B cell (primary cell): ENCODE measurements at regions not wholly inside any gene's neighbourhood (a gene's known extent, or its start where the extent isn't known, plus 50 kb on each side); places are given as distances from the start of the nearest gene placed in this dataset.

Experiments used
- ATAC-seq: fragments of 200-7000 bp; cut with Tn5 transposase; one replicate; pipeline ENCODE4 v1.10.0; 2021; ENCODE audit warnings: low read depth, mild to moderate bottlenecking, moderate number of reproducible peaks, moderate library complexity
- CTCF ChIA-PET: fragments of 350-600 bp; sonication (Branson Sonifier 250); formaldehyde crosslinking; loops from one replicate; lab custom pipeline; 2021; ENCODE audit warnings: antibody characterized with exemption, inconsistent platforms; lab: Charles Lee
- POLR2A ChIA-PET: fragments of 350-600 bp; sonication (Branson Sonifier 250); formaldehyde crosslinking; loops from one replicate; lab custom pipeline; 2021; ENCODE audit warnings: antibody characterized with exemption; lab: Charles Lee
- DNase-seq: peaks from one replicate; pipeline ENCODE4 v3.0.0; 2013
- H2AFZ ChIP-seq: 2 replicates; pipeline ENCODE4 v1.6.1; 2012; ENCODE audit warnings: mild to moderate bottlenecking, low read depth, low read length; ENCODE audit not compliant: insufficient read depth, poor library complexity, severe bottlenecking
- H3K27ac ChIP-seq, 2 donors: 1 replicate in 1 of 2; 2 replicates in 1 of 2; pipeline ENCODE4 v1.5.1; 2012 to 2013; ENCODE audit warnings: low read length in 2 of 2, mild to moderate bottlenecking in 2 of 2, moderate library complexity in 1 of 2
- H3K27me3 ChIP-seq, 4 experiments: fragments of 200-600 bp in 1 of 4; sonication (generic) in 1 of 4; replicated peaks in 1 of 4; 1 replicate in 2 of 4; 2 replicates in 2 of 4; pipeline versions ENCODE4 v1.6.1 to v1.7.0; 2013 to 2016; ENCODE audit warnings: low read length in 3 of 4, mild to moderate bottlenecking in 2 of 4, mixed read lengths in 1 of 4, moderate library complexity in 1 of 4; ENCODE audit not compliant: insufficient read depth in 4 of 4, control insufficient read depth in 3 of 4; ENCODE audit errors: control extremely low read depth in 1 of 4
- H3K36me3 ChIP-seq, 2 experiments: replicated peaks in 1 of 2; 1 replicate in 1 of 2; 2 replicates in 1 of 2; pipeline versions ENCODE4 v1.6.1 to v1.7.1; 2013; ENCODE audit warnings: low read length in 1 of 2; ENCODE audit not compliant: insufficient read depth in 2 of 2, control insufficient read depth in 1 of 2; ENCODE audit errors: control extremely low read depth in 1 of 2, extremely low read depth in 1 of 2
- H3K4me1 ChIP-seq, 2 donors: fragments of 200-600 bp in 1 of 2; sonication (generic) in 1 of 2; 1 replicate in 1 of 2; 2 replicates in 1 of 2; pipeline versions ENCODE4 v1.5.1 to v1.6.1; 2013 to 2017; ENCODE audit warnings: low read length in 2 of 2; ENCODE audit not compliant: control insufficient read depth in 2 of 2, insufficient read depth in 2 of 2
- H3K4me2 ChIP-seq: replicated peaks from 2 replicates; pipeline ENCODE3; 2012; ENCODE audit warnings: mild to moderate bottlenecking, low read depth, low read length; ENCODE audit not compliant: poor library complexity, severe bottlenecking
- H3K4me3 ChIP-seq, 5 experiments: fragments of 200-600 bp in 1 of 5; sonication (generic) in 1 of 5; 1 replicate in 3 of 5; 2 replicates in 2 of 5; pipeline versions ENCODE4 v1.5.1 to v1.7.0; 2011 to 2016; ENCODE audit warnings: low read length in 4 of 5, mild to moderate bottlenecking in 4 of 5, low read depth in 2 of 5, control low read depth in 1 of 5, moderate library complexity in 1 of 5; ENCODE audit not compliant: insufficient read depth in 1 of 5; ENCODE audit errors: control extremely low read depth in 1 of 5, extremely low read depth in 1 of 5
- H3K79me2 ChIP-seq: fragments of 200-600 bp; sonication (generic); one replicate; pipeline ENCODE4 v1.6.0; 2016; ENCODE audit warnings: low read length; ENCODE audit not compliant: control insufficient read depth, insufficient read depth
- H3K9ac ChIP-seq: fragments of 200-600 bp; sonication (generic); 2 replicates; pipeline ENCODE4 v1.6.1; 2017; ENCODE audit warnings: mild to moderate bottlenecking, low read length, moderate library complexity
- H3K9me3 ChIP-seq, 3 donors: one replicate each; pipeline versions ENCODE4 v1.6.1 to v1.7.1; 2013; ENCODE audit warnings: low read length in 2 of 3; ENCODE audit not compliant: control insufficient read depth in 2 of 3, insufficient read depth in 1 of 3; ENCODE audit errors: control extremely low read depth in 1 of 3
- H4K20me1 ChIP-seq: 2 replicates; pipeline ENCODE4 v1.6.0; 2012; ENCODE audit warnings: mild to moderate bottlenecking, low read length; ENCODE audit not compliant: insufficient read depth, control insufficient read depth, poor library complexity, severe bottlenecking
- H3K27ac Mint-ChIP-seq: one replicate; pipeline ENCODE4 v1.8.0; 2021; ENCODE audit warnings: mixed read lengths
- H3K27me3 Mint-ChIP-seq: one replicate; pipeline ENCODE4 v1.8.0; 2021; ENCODE audit warnings: mixed read lengths
- H3K4me1 Mint-ChIP-seq: one replicate; pipeline ENCODE4 v1.8.0; 2021; ENCODE audit warnings: mixed read lengths
- H3K4me3 Mint-ChIP-seq: one replicate; pipeline ENCODE4 v1.8.0; 2021; ENCODE audit warnings: mixed read lengths
- H3K9me3 Mint-ChIP-seq: one replicate; pipeline ENCODE4 v1.8.0; 2022; ENCODE audit warnings: mixed read lengths; ENCODE audit not compliant: insufficient read depth
- CTCF ChIP-seq: fragments of 200-600 bp; IDR thresholded peaks from one replicate; pipeline ENCODE4 v1.8.0; 2022; ENCODE audit warnings: antibody characterized with exemption, mild to moderate bottlenecking
- EZH2 ChIP-seq: IDR thresholded peaks from 2 replicates; pipeline ENCODE4 v1.6.1; 2012; ENCODE audit warnings: borderline replicate concordance, low read depth, mild to moderate bottlenecking, moderate library complexity, low read length; ENCODE audit not compliant: insufficient read depth, poor library complexity, severe bottlenecking
- WGBS: methylation state at CpG from one replicate; pipeline ENCODE4 v1.1.5; 2013; ENCODE audit warnings: missing lambda C conversion rate; ENCODE audit not compliant: insufficient coverage; 5-methylcytosine and 5-hydroxymethylcytosine counted together
- intact Hi-C: fragments of 100-400 bp; cut with micrococcal nuclease; formaldehyde crosslinking; loops from one replicate; pipeline ENCODE4 v1.10.0; 2022

DNA sequence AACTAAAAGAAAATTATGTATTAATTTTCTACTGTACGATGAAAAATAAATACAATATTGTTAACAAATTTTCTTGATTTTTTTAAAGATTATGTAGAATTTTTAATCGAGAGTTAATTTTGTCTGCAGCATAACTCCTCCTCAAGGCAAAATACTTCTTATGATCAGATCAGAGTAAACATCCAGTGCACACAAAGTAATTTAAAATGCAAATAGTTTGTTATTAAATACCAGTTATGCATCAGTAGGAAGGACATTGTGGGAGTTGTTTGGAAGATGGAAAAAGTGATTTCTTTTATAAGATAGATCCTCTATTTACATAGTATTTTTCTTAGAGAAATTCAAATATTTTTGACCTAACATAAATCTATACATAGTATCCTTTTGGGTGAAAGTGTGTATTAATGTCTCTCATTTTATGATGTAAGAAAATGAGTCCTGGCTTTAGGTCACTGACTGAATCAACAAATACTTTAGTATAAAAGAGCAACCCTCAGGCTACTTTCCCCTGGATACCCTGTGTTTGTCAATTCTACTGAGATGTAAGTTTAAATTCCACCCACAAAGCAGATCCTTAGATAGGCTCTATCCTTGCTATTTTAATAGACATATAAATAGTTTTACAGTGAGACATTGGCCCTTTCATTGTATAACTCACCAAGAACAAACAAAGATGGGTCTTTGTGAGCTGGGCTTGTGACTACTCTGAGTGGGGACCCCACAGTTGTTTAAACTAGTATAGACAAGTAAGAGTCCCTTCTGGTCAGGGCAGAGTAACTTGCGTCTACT, 1133.7 kb downstream of the GATA3 start:
- peaks cover 5% of the 10 kb centered on the region for H3K27me3 Mint-ChIP-seq
- no peaks in the 10 kb centered on the region for H3K9me3 ChIP-seq
- POLR2A ChIA-PET: no interaction called here
- WGBS: no CpG with 5 or more reads among the region's 3 CpGs
- no peak overlapping the region for H3K4me2 ChIP-seq
- H3K79me2 ChIP-seq: no peaks in the 10 kb centered on the region
- TF ChIP-seq EZH2 (no peak), CTCF (no peak)
- no peaks in the 10 kb centered on the region for H3K36me3 ChIP-seq
- H3K27me3 ChIP-seq: no peaks in the 10 kb centered on the region
- no peak overlapping the region for H3K4me3 Mint-ChIP-seq
- no peak overlapping the region for H3K9ac ChIP-seq
- no peak for ATAC-seq
- no peaks in the 10 kb centered on the region for H3K4me1 Mint-ChIP-seq
- no peaks in the 10 kb centered on the region for H3K9me3 Mint-ChIP-seq
- no peak overlapping the region for H3K27ac ChIP-seq
- DNase-seq: no peak
- H3K4me3 ChIP-seq: no peak overlapping the region
- no peak overlapping the region for H3K27ac Mint-ChIP-seq
- H2AFZ ChIP-seq: no peak overlapping the region
- H4K20me1 ChIP-seq: no peaks in the 10 kb centered on the region
- H3K4me1 ChIP-seq: no peaks in the 10 kb centered on the region
- intact Hi-C loops: loop anchor here (5.0 kb wide), 1 partner anchor 936 kb away; no protein-coding TSS in a partner anchor
- CTCF ChIA-PET: no interaction called here

- ChIA-PET POLR2A (no interaction called here), CTCF (interaction anchor here (1.5 kb wide), 1 partner anchor 20 kb away, joined by 5 read pairs; no protein-coding TSS in a partner anchor)
- H3K4me2 ChIP-seq: no peak overlapping the region
- H3K4me3 Mint-ChIP-seq: no peak overlapping the region
- TF ChIP-seq EZH2 (no peak), CTCF (no peak)
- H3K4me1 ChIP-seq: no peaks in the 10 kb centered on the region
- H3K27ac Mint-ChIP-seq: no peak overlapping the region
- no peaks in the 10 kb centered on the region for H3K9me3 ChIP-seq
- H3K27me3 ChIP-seq: no peaks in the 10 kb centered on the region
- H3K27me3 Mint-ChIP-seq: peaks cover 5% of the 10 kb centered on the region
- H3K4me1 Mint-ChIP-seq: no peaks in the 10 kb centered on the region
- H3K9me3 Mint-ChIP-seq: no peaks in the 10 kb centered on the region
- no peak overlapping the region for H3K27ac ChIP-seq
- no CpG with 5 or more reads among the region's 2 CpGs for WGBS
- H3K36me3 ChIP-seq: no peaks in the 10 kb centered on the region
- no peak overlapping the region for H3K9ac ChIP-seq
- no peak overlapping the region for H3K4me3 ChIP-seq
- no peaks in the 10 kb centered on the region for H3K79me2 ChIP-seq
- no peaks in the 10 kb centered on the region for H4K20me1 ChIP-seq
- DNase-seq (no peak), ATAC-seq (no peak)
- intact Hi-C loops: loop anchor here (5.0 kb wide), 1 partner anchor 937 kb away; no protein-coding TSS in a partner anchor
- no peak overlapping the region for H2AFZ ChIP-seq
Measured at GRCh38 chr10:9189448-9189847, 1135.0 kb downstream of the GATA3 start.
